A549 (cell line): ENCODE measurements at regions not wholly inside any gene's neighbourhood (a gene's known extent, or its start where the extent isn't known, plus 50 kb on each side); places are given as distances from the start of the nearest gene placed in this dataset.

Experiments used
- ATAC-seq, 2 experiments: fragments of 200-7000 bp in 1 of 2; fragments of >200 bp in 1 of 2; cut with Nextera tagmentation in 1 of 2; cut with Tn5 transposase in 1 of 2; 3 replicates each; pipeline versions ENCODE4 v1.8.0 to v1.9.1; 2018 to 2020; ENCODE audit warnings: mild to moderate bottlenecking in 1 of 2, moderate library complexity in 1 of 2
- CTCF ChIA-PET: fragments of 300-600 bp; sonication (Branson Sonifier 250); formaldehyde crosslinking; extraction: SDS; loops from one replicate; lab custom pipeline; 2021; ENCODE audit warnings: antibody characterized with exemption, inconsistent platforms; lab: Yijun Ruan, JAX
- POLR2A ChIA-PET: fragments of 350-600 bp; formaldehyde crosslinking; extraction: SDS; loops from one replicate; lab custom pipeline; 2021; ENCODE audit warnings: antibody characterized with exemption, inconsistent platforms; lab: Yijun Ruan, JAX
- DNase-seq, 2 experiments: peaks; one replicate each; pipeline versions ENCODE4 v3.0.0 to v3.0.0-alpha.2; 2011 to 2016; ENCODE audit warnings: low read depth in 1 of 2, low spot score in 1 of 2
- FAIRE-seq: peaks from 2 replicates; lab custom pipeline; 2011; peaks lifted over from hg19 to GRCh38; lab: Jason Lieb, UNC
- H3K27ac ChIP-seq, 2 experiments: fragments of >200 bp; sonication (Bioruptor Twin); formaldehyde crosslinking; 3 replicates each; pipeline ENCODE4 v1.5.1; 2016 to 2017
- H3K4me1 ChIP-seq: fragments of >200 bp; sonication (Bioruptor Twin); formaldehyde crosslinking; 3 replicates; pipeline ENCODE4 v1.6.1; 2016
- H3K4me2 ChIP-seq: fragments of >200 bp; sonication (Bioruptor Twin); formaldehyde crosslinking; 3 replicates; pipeline ENCODE4 v1.6.1; 2016
- H3K4me3 ChIP-seq: fragments of >200 bp; sonication (Bioruptor Twin); formaldehyde crosslinking; 3 replicates; pipeline ENCODE4 v1.5.1; 2016
- H3K9me3 ChIP-seq: fragments of >200 bp; sonication (Bioruptor Twin); formaldehyde crosslinking; 3 replicates; pipeline ENCODE4 v1.6.1; 2016
- CBX2 ChIP-seq: fragments of 200-600 bp; sonication (generic); IDR thresholded peaks from 2 replicates; pipeline ENCODE4 v1.6.1; 2016; ENCODE audit warnings: low read depth, mild to moderate bottlenecking, borderline replicate concordance
- CBX8 ChIP-seq: fragments of 200-600 bp; sonication (generic); IDR thresholded peaks from 2 replicates; pipeline ENCODE4 v1.6.1; 2016
- CEBPB ChIP-seq, 2 experiments: fragments of >200 bp in 1 of 2; sonication (Bioruptor Twin) in 1 of 2; formaldehyde crosslinking in 1 of 2; IDR thresholded peaks; 2 replicates each; pipeline ENCODE4 v1.6.1; 2012 to 2016
- CHD4 ChIP-seq: fragments of 200-600 bp; sonication (generic); IDR thresholded peaks from 2 replicates; pipeline ENCODE4 v1.6.1; 2016; ENCODE audit warnings: antibody characterized with exemption, mild to moderate bottlenecking, borderline replicate concordance
- EHMT2 ChIP-seq: fragments of 200-600 bp; sonication (generic); IDR thresholded peaks from 2 replicates; pipeline ENCODE4 v1.6.1; 2016; ENCODE audit warnings: antibody characterized with exemption, low read depth, mild to moderate bottlenecking, moderate library complexity
- EP300 ChIP-seq, 2 experiments: fragments of >200 bp; sonication (Bioruptor Twin); formaldehyde crosslinking; IDR thresholded peaks; 2 replicates in 1 of 2; 3 replicates in 1 of 2; pipeline ENCODE4 v1.6.1; 2016 to 2017
- ESRRA ChIP-seq: fragments of 150-350 bp; IDR thresholded peaks from 2 replicates; pipeline ENCODE4 v1.6.1; 2014; ENCODE audit warnings: mild to moderate bottlenecking, low read length, borderline replicate concordance
- FOSL2 ChIP-seq, 2 experiments: fragments of 450-650 bp in 1 of 2; fragments of >200 bp in 1 of 2; sonication (Bioruptor Twin) in 1 of 2; formaldehyde crosslinking; IDR thresholded peaks; 2 replicates each; pipeline versions ENCODE4 v1.5.0 to v1.6.1; 2016 to 2020; ENCODE audit warnings: mild to moderate bottlenecking in 1 of 2, moderate library complexity in 1 of 2
- HOXA7 ChIP-seq: fragments of 250-450 bp; sonication (Bioruptor Pico); IDR thresholded peaks from 2 replicates; pipeline ENCODE4 v1.5.0; 2020; ENCODE audit warnings: mild to moderate bottlenecking, moderate library complexity
- HOXB5 ChIP-seq: fragments of 250-450 bp; sonication (Bioruptor Pico); IDR thresholded peaks from 2 replicates; pipeline ENCODE4 v1.5.0; 2020; ENCODE audit warnings: mild to moderate bottlenecking, moderate library complexity
- JUNB ChIP-seq: fragments of >200 bp; sonication (Bioruptor Twin); formaldehyde crosslinking; IDR thresholded peaks from 2 replicates; pipeline ENCODE4 v1.6.1; 2016
- KDM1A ChIP-seq: fragments of 200-600 bp; sonication (generic); IDR thresholded peaks from 2 replicates; pipeline ENCODE4 v1.6.1; 2016; ENCODE audit warnings: low read depth, mild to moderate bottlenecking
- MAFK ChIP-seq: fragments of 450-650 bp; IDR thresholded peaks from 2 replicates; pipeline ENCODE4 v1.6.1; 2014; ENCODE audit not compliant: partially characterized antibody
- MYC ChIP-seq: IDR thresholded peaks from 2 replicates; pipeline ENCODE4 v1.6.1; 2012; ENCODE audit warnings: mild to moderate bottlenecking, inconsistent platforms, low read length, improper control_type of control experiment, borderline replicate concordance
- NFE2L2 ChIP-seq: fragments of 150-350 bp; conservative IDR thresholded peaks from 2 replicates; pipeline ENCODE4 v1.6.1; 2014; ENCODE audit warnings: low read length
- NR3C1 ChIP-seq: fragments of >200 bp; sonication (Bioruptor Twin); formaldehyde crosslinking; IDR thresholded peaks from 3 replicates; pipeline ENCODE4 v1.6.1; 2017
- POLR2AphosphoS2 ChIP-seq: conservative IDR thresholded peaks from 2 replicates; pipeline ENCODE4 v1.6.1; 2012; ENCODE audit warnings: low read length, improper control_type of control experiment, inconsistent platforms
- RAD21 ChIP-seq, 2 experiments: fragments of >200 bp in 1 of 2; sonication (Bioruptor Twin) in 1 of 2; formaldehyde crosslinking in 1 of 2; IDR thresholded peaks in 1 of 2; conservative IDR thresholded peaks in 1 of 2; 2 replicates in 1 of 2; 3 replicates in 1 of 2; pipeline ENCODE4 v1.6.1; 2012 to 2018; ENCODE audit warnings: inconsistent platforms in 1 of 2
- RARB ChIP-seq: fragments of 250-450 bp; sonication (Bioruptor Pico); IDR thresholded peaks from 2 replicates; pipeline ENCODE4 v1.8.0; 2021; ENCODE audit warnings: mild to moderate bottlenecking, moderate library complexity
- RCOR1 ChIP-seq: fragments of 150-350 bp; IDR thresholded peaks from 2 replicates; pipeline ENCODE4 v1.6.1; 2014; ENCODE audit warnings: antibody characterized with exemption, low read length, low read depth
- SMC3 ChIP-seq: fragments of >200 bp; sonication (Bioruptor Twin); formaldehyde crosslinking; IDR thresholded peaks from 3 replicates; pipeline ENCODE4 v1.6.1; 2018; ENCODE audit warnings: inconsistent platforms
- TFCP2L1 ChIP-seq: fragments of 250-450 bp; sonication (Bioruptor Pico); IDR thresholded peaks from 2 replicates; pipeline ENCODE4 v1.5.0; 2021; ENCODE audit warnings: mild to moderate bottlenecking
- ZC3H11A ChIP-seq: fragments of 450-650 bp; IDR thresholded peaks from 2 replicates; pipeline ENCODE4 v1.6.1; 2014; ENCODE audit warnings: antibody characterized with exemption, mild to moderate bottlenecking
- ZFP36 ChIP-seq: fragments of 450-650 bp; IDR thresholded peaks from 2 replicates; pipeline ENCODE4 v1.6.1; 2014; ENCODE audit warnings: borderline replicate concordance; ENCODE audit not compliant: partially characterized antibody
- ZSCAN20 ChIP-seq: fragments of 250-450 bp; sonication (Bioruptor Pico); IDR thresholded peaks from 2 replicates; pipeline ENCODE4 v1.8.0; 2022; ENCODE audit warnings: mild to moderate bottlenecking, moderate library complexity
- WGBS: methylation state at CpG from one replicate; pipeline ENCODE4 v1.1.6; 2017; ENCODE audit errors: missing lambda C conversion rate; 5-methylcytosine and 5-hydroxymethylcytosine counted together
- TF ChIP-seq, protein P1 (sequence below): IDR thresholded peaks from 2 replicates; pipeline ENCODE4 v1.6.1; 2012; ENCODE audit warnings: low read depth, borderline replicate concordance
- TF ChIP-seq, protein P2 (sequence below): fragments of >200 bp; sonication (Bioruptor Twin); formaldehyde crosslinking; IDR thresholded peaks from 2 replicates; pipeline ENCODE4 v1.6.1; 2016
- TF ChIP-seq, protein P3 (sequence below): fragments of 450-650 bp; IDR thresholded peaks from 2 replicates; pipeline ENCODE4 v1.6.1; 2014; ENCODE audit warnings: antibody characterized with exemption
- TF ChIP-seq, protein P4 (sequence below): IDR thresholded peaks from 2 replicates; pipeline ENCODE4 v1.6.1; 2012
- TF ChIP-seq, protein P5 (sequence below): fragments of 250-450 bp; sonication (Bioruptor Pico); IDR thresholded peaks from 2 replicates; pipeline ENCODE4 v1.5.0; 2020; ENCODE audit warnings: low read depth, mild to moderate bottlenecking, moderate library complexity
- TF ChIP-seq, protein P6 (sequence below): fragments of 250-450 bp; sonication (Bioruptor Pico); IDR thresholded peaks from 2 replicates; pipeline ENCODE4 v1.5.0; 2021; ENCODE audit warnings: mild to moderate bottlenecking, moderate library complexity, borderline replicate concordance
- TF ChIP-seq, protein P7 (sequence below): fragments of 200-600 bp; sonication (generic); IDR thresholded peaks from 2 replicates; pipeline ENCODE4 v1.6.1; 2016; ENCODE audit warnings: antibody characterized with exemption, mild to moderate bottlenecking, moderate library complexity

DNA sequence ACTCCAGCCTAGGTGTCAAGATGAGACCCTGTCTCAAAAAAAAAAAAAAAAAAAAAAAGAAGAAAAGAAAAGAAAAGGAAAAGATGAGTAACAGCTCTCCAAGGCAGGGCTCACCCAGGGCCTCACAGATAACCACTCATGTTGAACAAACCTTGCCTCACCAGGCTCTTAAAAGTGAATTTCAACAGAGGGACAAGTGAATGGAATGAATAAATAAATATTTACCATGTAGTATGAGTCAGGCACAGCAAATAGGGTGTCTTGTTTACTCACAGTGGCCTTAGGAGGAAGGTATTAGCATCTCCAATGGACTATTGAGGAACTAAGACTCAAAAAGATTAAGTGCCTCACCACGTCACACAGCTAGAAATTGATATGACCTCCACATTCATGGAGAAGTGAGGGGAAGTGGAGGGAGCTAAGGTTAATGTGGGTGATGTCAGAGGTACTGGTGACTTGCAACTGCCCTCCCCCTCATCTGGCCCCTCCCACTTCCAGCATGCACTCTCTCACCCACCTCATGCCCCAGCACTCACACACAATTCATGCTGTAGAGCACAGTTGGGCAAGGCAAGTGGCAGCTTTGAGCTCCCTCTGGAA lies 255.5 kb downstream of the UACA start:
- ChIA-PET CTCF (interaction anchor here (0.6 to 20.4 kb wide), 12 partner anchors 11 to 1887 kb away, joined by 3 to 228 read pairs (median 5); no protein-coding TSS in a partner anchor), POLR2A (interaction anchor here (0.6 to 3.3 kb wide), 12 partner anchors 8 to 1055 kb away, joined by 3 to 31 read pairs (median 5); partner anchors contain the start of genes RPLP1 and TLE3)
- 4% methylated on average over 1 of the region's 1 CpG for WGBS
- H3K4me1 ChIP-seq: peaks cover 67% of the 10 kb centered on the region
- peak; percentile 99 to 100 for DNase-seq
- H3K9me3 ChIP-seq: peaks cover 35% of the 10 kb centered on the region
- peak overlapping the region; percentile 23; the same call in 1 of the 3 replicates for H3K4me3 ChIP-seq
- peak; percentile 79 to 84 for ATAC-seq
- peak overlapping the region; percentile 93 to 96 for H3K27ac ChIP-seq
- peak; percentile 99 for FAIRE-seq
- peak overlapping the region; percentile 95 for H3K4me2 ChIP-seq
- TF ChIP-seq ZC3H11A: no peak
- TF ChIP-seq, protein P1, sequence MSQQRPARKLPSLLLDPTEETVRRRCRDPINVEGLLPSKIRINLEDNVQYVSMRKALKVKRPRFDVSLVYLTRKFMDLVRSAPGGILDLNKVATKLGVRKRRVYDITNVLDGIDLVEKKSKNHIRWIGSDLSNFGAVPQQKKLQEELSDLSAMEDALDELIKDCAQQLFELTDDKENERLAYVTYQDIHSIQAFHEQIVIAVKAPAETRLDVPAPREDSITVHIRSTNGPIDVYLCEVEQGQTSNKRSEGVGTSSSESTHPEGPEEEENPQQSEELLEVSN: peak; percentile 51; the same call in 1 of the 2 replicates
- TF ChIP-seq CBX8: no peak
- TF ChIP-seq, protein P2, sequence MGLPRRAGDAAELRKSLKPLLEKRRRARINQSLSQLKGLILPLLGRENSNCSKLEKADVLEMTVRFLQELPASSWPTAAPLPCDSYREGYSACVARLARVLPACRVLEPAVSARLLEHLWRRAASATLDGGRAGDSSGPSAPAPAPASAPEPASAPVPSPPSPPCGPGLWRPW: peak; percentile 93
- no peak for TF ChIP-seq ZSCAN20 (CRISPR knock-in tag)
- 0 out of 2 replicates have a peak, but pooled peaks have one; percentile 51 for TF ChIP-seq MYC
- TF ChIP-seq ESRRA: no peak
- no peak for TF ChIP-seq NFE2L2
- TF ChIP-seq NR3C1: no peak
- TF ChIP-seq RAD21 (conservative IDR thresholded peaks at IDR 0.05 in 1 of 2, IDR thresholded peaks at IDR 0.05 in 1 of 2): peak; percentile 45 to 59
- TF ChIP-seq HOXA7 (CRISPR knock-in tag): no peak
- TF ChIP-seq EP300 (IDR thresholded peaks at IDR 0.05): peak; percentile 95 to 96
- TF ChIP-seq, protein P3, sequence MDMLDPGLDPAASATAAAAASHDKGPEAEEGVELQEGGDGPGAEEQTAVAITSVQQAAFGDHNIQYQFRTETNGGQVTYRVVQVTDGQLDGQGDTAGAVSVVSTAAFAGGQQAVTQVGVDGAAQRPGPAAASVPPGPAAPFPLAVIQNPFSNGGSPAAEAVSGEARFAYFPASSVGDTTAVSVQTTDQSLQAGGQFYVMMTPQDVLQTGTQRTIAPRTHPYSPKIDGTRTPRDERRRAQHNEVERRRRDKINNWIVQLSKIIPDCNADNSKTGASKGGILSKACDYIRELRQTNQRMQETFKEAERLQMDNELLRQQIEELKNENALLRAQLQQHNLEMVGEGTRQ: peak; percentile 75
- no peak for TF ChIP-seq KDM1A
- TF ChIP-seq MAFK: no peak
- TF ChIP-seq CHD4: no peak
- peak; percentile 87 for TF ChIP-seq ZFP36
- TF ChIP-seq HOXB5 (CRISPR knock-in tag): peak; percentile 96
- peak; percentile 96 to 99 for TF ChIP-seq CEBPB (IDR thresholded peaks at IDR 0.05)
- TF ChIP-seq, protein P4, sequence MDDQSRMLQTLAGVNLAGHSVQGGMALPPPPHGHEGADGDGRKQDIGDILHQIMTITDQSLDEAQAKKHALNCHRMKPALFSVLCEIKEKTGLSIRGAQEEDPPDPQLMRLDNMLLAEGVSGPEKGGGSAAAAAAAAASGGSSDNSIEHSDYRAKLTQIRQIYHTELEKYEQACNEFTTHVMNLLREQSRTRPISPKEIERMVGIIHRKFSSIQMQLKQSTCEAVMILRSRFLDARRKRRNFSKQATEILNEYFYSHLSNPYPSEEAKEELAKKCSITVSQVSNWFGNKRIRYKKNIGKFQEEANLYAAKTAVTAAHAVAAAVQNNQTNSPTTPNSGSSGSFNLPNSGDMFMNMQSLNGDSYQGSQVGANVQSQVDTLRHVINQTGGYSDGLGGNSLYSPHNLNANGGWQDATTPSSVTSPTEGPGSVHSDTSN: peak; percentile 88
- TF ChIP-seq, protein P5, sequence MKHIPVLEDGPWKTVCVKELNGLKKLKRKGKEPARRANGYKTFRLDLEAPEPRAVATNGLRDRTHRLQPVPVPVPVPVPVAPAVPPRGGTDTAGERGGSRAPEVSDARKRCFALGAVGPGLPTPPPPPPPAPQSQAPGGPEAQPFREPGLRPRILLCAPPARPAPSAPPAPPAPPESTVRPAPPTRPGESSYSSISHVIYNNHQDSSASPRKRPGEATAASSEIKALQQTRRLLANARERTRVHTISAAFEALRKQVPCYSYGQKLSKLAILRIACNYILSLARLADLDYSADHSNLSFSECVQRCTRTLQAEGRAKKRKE (CRISPR knock-in tag): no peak
- peak; percentile 87 for TF ChIP-seq RARB (CRISPR knock-in tag)
- TF ChIP-seq RCOR1: no peak
- TF ChIP-seq, protein P6, sequence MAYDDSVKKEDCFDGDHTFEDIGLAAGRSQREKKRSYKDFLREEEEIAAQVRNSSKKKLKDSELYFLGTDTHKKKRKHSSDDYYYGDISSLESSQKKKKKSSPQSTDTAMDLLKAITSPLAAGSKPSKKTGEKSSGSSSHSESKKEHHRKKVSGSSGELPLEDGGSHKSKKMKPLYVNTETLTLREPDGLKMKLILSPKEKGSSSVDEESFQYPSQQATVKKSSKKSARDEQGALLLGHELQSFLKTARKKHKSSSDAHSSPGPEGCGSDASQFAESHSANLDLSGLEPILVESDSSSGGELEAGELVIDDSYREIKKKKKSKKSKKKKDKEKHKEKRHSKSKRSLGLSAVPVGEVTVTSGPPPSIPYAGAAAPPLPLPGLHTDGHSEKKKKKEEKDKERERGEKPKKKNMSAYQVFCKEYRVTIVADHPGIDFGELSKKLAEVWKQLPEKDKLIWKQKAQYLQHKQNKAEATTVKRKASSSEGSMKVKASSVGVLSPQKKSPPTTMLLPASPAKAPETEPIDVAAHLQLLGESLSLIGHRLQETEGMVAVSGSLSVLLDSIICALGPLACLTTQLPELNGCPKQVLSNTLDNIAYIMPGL (CRISPR knock-in tag): no peak
- no peak for TF ChIP-seq CBX2
- TF ChIP-seq JUNB: peak; percentile 100
- TF ChIP-seq FOSL2 (IDR thresholded peaks at IDR 0.05): peak; percentile 99
- TF ChIP-seq FOSL2 (CRISPR knock-in tag; IDR thresholded peaks at IDR 0.05): peak; percentile 100
- TF ChIP-seq POLR2AphosphoS2: no peak
- peak; percentile 61 for TF ChIP-seq SMC3
- no peak for TF ChIP-seq TFCP2L1 (CRISPR knock-in tag)
- no peak for TF ChIP-seq EHMT2
- TF ChIP-seq, protein P7, sequence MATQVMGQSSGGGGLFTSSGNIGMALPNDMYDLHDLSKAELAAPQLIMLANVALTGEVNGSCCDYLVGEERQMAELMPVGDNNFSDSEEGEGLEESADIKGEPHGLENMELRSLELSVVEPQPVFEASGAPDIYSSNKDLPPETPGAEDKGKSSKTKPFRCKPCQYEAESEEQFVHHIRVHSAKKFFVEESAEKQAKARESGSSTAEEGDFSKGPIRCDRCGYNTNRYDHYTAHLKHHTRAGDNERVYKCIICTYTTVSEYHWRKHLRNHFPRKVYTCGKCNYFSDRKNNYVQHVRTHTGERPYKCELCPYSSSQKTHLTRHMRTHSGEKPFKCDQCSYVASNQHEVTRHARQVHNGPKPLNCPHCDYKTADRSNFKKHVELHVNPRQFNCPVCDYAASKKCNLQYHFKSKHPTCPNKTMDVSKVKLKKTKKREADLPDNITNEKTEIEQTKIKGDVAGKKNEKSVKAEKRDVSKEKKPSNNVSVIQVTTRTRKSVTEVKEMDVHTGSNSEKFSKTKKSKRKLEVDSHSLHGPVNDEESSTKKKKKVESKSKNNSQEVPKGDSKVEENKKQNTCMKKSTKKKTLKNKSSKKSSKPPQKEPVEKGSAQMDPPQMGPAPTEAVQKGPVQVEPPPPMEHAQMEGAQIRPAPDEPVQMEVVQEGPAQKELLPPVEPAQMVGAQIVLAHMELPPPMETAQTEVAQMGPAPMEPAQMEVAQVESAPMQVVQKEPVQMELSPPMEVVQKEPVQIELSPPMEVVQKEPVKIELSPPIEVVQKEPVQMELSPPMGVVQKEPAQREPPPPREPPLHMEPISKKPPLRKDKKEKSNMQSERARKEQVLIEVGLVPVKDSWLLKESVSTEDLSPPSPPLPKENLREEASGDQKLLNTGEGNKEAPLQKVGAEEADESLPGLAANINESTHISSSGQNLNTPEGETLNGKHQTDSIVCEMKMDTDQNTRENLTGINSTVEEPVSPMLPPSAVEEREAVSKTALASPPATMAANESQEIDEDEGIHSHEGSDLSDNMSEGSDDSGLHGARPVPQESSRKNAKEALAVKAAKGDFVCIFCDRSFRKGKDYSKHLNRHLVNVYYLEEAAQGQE: no peak
